HS-5 (cell line): ENCODE measurements at regions not wholly inside any gene's neighbourhood (a gene's known extent, or its start where the extent isn't known, plus 50 kb on each side); places are given as distances from the start of the nearest gene placed in this dataset.
"Not testable (repeated sequence)": the region's sequence is repeated elsewhere in the genome, so short reads cannot be mapped to it uniquely, and the experiment has no call there.

Experiments used
- DNase-seq: peaks from one replicate; pipeline ENCODE4 v3.0.0-alpha.2; 2012; ENCODE audit warnings: low read depth

DNA sequence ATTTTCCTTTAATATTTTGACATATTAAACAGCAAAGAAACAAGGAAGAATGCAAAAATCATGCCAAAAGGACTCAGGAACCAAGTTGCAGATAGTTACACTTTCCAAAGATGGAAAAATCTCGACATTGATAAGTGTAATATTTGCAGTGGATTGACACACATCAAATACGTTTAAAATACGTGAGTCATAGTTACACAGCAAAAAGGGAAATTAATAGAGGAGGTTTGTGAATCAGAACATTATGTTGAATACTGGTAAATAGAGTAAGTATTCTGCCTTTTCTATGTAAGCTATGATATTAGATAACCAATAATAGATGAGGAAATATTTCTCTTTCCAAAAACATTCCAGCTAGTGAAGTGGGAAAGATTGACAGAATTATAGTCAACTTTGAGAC is 1761.3 kb upstream of the IGFBP7 start:
- DNase-seq: no peak

DNA sequence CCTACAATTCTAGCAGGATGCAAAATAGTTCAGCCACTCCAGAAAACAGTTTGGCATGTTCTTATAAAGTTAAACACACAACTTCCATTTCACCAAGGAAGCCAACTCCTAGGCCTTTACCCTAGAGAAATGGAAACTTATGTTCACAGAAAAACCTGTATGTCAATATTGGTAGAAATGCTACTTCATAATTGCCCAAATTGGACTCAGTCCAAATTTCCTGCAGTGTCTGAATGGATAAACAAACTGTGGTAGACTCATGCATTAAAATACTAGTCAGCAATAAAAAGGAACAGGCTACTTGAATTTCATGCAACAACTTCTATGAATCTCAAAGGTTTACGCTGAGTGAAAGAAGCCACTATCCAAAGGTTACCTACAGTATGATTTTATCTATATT is 1738.8 kb upstream of the IGFBP7 start:
- DNase-seq: no peak

DNA sequence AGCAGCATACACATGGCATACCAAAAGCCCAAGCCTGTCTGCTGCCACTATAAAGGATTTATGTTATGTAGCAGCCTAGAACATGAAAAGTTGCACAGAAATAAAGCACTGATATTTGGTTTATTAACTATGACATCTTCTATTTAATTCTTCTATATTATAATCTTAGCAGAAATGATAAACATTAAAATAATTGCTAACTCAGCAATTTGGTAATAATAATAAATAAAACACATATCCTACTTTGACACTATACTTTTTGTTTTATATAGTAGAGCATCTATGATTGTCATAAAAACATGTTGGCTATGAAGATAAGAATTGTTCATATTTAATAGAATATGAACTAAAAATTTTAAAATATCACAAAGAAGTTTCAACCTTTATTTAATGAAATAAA is 1733.3 kb upstream of the IGFBP7 start:
- no peak for DNase-seq

DNA sequence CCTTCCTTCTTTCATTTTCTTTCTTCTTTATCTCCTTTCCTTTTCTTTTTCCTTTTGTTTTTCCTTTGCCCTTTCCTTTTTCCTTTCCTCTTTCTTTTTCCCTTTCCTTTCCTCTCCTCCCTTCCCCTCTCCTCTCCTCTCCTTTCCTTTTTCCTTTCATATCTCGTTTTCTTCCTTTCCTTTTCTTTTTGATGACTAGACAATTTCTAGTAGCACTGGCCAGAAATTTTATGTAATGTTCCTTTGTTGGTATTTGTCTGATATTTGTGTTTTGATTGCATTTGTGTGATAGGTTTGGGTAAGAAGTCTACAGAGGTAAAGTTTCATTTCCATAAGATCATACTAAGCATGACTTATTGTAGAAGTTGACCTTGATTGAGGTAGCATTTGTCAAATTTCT is 1722.9 kb upstream of the IGFBP7 start:
- no peak for DNase-seq

DNA sequence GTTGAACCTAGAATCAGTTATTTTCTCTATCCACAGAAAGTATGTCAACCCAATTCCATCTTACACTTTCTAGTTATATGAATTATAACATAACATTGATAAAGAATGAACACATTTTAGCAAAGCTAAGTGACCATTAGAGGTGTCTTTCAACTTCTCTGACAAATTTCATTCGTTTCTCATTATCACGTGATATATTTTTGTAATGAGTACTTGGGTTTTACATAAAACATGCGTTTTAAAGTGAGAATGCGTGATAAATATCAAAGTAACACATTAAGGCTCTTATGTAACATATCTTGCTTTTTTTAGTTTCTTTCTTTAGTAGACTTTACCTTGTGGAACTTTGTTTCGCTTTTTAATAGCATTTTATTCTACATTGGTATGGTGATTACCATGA is 1715.1 kb upstream of the IGFBP7 start:
- no peak for DNase-seq

DNA sequence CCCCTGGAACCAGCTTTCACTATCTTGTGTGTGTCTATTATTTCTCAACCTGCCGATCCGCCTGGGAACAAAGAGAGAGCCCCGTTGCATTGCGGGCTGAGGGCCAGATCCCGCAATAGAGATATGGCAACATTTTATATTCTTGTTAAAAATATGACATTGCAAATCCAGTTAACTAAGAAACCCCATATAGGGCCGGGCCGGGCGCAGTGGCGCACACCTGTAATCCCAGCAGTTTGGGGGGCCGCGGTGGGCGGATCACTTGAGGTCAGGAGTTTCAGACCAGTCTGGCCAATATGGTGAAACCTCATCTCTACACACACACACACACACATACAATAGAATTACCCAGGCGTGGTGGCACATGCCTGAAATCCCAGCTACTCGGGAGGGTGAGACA is 1708.4 kb upstream of the IGFBP7 start:
- not testable (repeated sequence) for DNase-seq

DNA sequence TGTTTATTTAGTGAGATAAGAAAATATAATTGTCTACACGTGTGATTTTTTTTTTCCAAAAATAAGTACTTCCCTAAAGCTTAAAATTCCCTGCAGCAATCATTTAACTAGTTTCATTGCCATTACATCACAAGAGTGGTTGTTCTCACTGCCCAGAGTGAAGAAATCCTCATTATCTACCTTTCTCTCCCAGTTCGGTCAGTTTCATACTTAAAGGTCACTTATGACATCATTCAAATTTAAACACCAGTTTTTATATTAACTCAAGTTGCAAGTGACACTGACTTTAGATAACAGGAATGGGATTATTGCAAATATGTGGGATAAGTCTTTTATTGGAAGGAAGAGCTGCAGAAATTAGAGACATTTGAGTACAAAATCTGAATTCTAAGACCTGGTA is 1699.8 kb upstream of the IGFBP7 start:
- no peak for DNase-seq

DNA sequence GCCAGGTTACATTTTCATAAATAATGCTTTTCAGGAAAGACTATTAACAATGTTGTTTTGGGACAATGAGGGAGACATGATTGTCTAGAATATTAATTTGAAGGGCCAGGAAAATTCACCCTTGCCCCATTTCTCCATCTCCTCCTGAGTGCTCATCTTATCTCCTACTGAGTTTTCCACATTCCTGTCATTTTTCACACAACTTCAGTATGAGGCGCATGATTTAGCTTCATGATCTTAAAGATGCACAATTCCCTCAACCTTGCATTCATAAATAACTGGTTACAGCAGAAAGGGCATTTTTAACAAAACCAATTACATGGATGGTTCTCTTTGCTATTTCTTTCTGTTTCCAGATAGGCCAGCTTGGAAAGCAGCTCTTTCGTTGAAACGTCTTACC is 1699.2 kb upstream of the IGFBP7 start:
- DNase-seq: no peak

DNA sequence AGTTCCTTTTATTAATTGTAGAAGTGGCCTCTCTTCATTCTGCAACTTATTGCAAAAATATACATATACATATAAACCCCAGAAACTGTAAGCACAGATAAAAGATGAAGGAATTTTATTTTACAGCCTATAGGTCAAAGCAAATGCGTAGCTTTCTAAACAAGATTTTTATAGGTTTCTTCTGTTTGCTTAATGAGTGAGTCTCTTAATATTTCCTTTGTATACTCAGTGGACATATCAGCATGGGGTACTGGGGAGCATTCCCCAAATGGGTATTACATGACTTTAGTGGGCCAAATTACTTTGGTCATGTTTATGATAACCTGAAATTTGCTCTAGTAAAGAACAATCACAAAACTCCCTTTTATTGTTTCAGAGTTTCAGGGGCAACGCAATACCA is 1698.6 kb upstream of the IGFBP7 start:
- no peak for DNase-seq

DNA sequence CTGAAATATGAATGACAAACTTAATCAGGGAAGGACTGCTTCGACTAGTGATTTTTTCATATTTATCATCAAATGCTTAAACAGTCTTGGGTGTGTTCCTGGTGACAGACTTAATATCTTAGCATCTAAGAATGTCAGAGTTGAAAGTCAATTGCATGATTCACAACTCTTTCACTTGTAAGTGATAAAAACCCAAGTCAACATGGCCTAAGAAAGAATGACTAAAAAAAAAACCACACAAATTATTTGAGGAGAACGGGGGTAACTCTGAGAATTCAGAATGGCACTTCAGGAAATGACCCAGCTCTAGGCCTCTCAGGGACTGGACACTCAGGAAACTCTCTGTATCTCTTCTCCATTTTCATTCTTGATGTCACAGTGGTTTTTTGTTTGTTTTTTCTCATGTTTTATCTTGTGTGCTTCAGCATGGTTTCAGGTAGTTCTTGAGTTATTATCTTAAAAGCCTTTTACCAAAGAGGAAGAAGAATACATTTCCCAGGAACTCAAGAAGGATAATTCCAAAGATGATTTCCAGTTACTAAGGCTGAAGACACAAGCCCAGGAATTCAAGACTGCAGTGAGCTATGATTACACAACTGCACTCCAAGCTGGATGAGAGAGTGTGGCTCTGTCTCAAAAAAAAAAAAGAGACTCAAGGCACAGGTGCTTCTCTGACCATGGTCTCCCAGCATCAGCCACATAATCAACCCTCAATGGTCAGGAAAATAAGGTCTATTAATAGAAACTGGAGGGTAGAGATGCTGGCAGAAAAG is 1697.8 kb upstream of the IGFBP7 start:
- DNase-seq: no peak

DNA sequence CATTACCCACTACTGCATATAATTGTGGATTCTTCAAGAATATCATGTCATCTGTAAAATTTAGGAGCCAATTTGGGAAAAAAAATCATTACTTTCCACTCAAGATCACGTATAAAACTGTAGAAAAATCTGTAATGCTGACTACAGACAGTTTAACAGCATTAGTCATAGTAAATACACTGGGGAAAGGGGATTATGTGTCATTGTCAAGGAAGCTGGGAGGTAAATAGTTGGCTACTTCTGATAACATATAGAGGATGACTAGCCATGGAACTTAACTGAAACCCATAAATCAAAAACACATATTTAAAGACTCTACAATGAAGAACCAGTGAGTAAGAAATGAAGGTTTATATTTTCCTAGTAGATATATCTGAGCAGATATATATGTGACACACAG is 1666.4 kb upstream of the IGFBP7 start:
- DNase-seq: peak; percentile 81

DNA sequence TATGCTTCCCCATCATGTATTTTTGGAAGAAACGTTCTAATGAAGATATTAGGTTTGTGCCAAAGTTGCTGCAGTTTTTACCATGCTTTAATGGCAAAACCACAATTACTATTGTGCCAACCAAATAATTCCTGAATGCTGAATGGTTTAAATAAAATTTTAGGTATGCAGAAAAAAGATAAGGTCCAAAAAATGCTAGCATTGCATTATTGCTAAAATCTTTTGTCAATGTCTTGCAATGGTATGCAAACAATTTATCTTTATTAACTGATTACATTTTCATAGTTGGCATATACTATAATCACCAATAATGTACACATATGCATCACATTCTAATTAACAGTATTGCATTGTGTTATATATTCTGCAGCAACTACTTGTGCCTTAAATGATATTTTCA is 1657.4 kb upstream of the IGFBP7 start:
- no peak for DNase-seq

DNA sequence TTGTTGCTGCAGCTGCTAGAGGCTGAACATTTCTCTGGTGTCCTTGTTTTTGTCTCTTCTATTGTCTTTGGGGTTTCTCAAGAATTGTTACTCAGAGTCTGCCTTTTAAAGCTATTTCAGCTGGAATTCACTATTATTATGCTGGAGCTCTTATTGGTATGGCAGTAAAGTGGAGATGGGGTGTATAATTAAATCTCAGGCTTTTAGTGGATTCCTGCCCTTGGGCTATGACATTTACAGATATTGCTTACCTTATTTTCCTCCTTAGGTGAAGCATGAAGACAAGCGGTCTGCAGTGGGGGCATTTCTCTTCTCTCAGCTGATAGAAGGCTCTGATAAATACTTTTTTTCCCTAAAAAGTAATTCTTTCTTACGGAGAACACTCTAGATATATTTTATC is 1656.6 kb upstream of the IGFBP7 start:
- DNase-seq: no peak

DNA sequence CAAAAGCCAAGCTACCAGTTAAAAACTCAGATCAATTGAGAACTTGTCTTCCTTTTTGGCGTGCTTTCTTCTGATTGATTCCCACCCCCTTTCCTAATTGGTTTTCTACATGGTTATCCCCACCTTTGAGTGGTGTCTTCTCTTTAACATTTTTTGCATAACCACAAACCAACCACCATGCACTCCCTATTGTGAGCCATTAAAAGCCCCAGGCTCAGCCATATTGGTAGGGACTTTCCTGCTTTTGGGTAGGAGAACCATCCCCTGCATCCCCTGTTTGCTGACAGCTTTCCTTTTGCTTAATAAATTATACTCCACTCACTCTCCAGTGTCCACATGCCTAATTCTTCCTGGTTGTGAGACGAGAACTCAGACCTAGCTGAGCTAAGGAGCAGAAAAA is 1651.4 kb upstream of the IGFBP7 start:
- DNase-seq: no peak

DNA sequence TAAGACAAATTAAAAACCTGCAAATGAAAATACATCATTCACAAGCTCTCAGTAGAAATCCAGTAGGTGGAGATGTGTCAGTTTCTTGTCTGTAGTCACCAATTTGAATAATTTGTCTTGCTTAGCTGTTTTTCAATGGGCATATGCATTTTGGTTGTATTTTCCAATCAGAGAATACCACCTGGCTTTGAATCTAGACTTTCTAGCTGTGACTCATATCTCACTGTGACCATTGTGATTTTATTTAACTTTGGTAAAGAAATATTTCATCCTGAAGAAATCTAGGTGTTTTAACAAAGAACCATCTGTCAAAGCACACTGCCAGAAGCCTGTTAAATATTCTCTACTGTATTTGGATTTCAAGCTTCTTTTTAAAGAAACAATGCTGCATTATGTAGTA is 1650.6 kb upstream of the IGFBP7 start:
- DNase-seq: no peak

DNA sequence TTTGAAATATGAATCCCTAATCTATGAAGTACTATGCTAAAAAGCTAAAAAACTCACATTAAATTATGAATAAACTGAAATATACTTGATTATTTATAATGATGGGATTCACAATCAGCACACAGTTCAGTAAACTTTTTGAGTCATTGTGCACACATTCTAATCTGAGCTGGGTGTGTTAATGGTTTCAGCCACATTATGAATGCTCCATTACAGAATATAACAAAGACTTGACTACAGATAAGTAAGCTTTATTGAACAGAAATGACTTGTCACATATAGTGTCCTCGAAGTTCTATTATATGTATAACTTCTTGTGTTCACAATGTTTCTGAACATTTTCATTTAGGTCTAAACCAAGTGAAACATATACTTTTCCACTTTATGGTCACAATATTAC is 1649.9 kb upstream of the IGFBP7 start:
- DNase-seq: no peak

DNA sequence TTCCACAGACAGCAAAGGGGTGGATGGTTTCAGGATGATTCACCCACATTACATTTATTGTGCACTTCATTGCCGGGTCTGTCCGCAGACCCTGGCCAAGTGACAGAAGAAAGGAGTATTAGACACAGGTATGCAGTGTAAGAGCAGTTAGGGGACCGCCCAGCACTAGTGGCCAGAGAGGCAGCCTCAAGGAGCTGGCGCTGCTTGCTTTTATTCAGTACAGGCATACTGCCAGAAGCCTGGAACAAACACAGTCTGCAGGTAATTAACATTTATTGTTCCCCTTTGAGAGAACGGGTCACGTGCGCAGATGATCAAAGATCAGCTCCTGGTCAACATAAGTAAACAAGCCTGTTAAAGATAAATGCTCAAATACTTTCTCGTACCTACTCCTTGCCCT is 1639.0 kb upstream of the IGFBP7 start:
- no peak for DNase-seq

DNA sequence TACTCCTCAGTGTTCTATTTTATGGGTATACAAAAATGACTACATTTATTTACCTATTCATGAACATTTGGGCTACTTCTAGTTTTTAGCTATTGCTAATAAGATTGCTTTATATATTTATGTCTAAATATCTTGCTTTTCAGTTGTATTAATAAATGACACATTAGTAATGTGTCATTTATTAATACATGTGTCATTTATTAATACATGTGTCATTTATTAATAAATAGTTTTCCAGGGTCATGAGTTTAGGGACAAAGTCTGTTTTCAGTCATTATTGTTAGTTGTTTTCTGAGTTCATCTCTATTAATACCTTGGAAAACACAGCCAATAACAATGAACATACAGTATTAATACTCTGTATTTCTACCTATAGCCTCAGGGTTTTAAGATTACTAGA is 1630.7 kb upstream of the IGFBP7 start:
- no peak for DNase-seq

DNA sequence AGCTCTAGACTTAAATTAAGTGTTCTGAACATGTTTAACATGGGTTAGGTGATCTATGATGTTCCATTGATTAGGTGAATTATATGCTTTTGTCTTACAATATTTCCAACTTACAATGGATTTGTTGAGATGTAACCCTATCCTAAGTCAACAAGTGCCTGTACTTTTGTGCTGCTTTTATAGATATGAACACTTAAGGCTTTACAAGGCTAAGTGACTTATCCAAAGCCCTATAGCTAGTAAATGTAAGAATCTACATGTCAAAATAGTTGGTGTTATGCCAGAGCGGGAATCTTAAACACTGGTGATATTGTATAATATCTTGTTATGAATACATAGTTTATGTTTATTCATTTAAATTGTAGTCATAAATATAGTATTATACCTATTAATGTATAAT is 1629.1 kb upstream of the IGFBP7 start:
- DNase-seq: no peak

DNA sequence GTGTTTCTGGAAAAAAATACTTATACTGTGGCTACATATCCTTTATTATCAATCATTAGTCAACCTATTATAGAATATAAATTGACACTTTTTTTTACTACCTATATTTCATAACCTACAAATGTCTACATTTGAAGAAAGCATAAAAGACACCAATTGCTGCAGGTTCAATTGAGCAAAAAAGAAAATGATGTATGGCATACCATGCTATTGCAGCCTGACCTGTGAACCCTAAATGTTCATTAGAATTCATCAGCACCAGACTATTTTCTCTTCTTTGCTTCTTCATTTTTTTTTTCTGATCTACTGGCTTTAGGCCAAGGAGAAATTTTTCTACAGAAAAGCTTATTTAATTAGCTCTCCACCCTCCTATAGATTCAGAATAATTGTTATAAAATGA is 1628.2 kb upstream of the IGFBP7 start:
- no peak for DNase-seq

DNA sequence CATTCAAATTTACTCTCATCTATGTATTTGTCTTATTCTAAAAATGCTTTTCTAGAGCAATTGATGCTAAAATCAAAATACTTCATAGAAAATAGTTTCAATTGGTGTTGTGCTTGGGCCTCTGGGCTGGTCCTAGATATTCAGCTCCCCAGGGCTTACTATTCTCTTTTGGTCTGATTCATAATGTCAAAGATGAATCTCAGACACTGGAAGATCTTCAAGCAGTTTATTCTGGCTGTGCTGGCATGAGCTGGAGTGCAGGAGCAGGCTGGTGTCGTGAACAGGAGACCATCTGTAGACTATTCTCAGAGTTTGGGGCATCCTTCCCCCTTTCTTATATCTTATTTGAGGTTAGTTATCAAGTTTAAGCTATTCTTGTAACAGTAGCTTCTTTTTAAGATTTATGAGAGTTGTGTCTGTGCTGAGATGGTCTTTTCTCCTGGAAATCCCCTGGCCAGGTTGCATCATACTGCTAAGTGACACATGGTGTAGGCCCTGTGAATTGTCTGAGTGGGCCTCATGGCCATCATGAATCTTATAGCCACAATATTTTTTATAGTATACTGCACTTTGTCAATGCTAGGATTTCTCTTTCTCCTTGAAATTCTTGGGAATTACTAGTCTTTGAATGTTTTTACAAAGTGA is 1624.0 kb upstream of the IGFBP7 start:
- no peak for DNase-seq

DNA sequence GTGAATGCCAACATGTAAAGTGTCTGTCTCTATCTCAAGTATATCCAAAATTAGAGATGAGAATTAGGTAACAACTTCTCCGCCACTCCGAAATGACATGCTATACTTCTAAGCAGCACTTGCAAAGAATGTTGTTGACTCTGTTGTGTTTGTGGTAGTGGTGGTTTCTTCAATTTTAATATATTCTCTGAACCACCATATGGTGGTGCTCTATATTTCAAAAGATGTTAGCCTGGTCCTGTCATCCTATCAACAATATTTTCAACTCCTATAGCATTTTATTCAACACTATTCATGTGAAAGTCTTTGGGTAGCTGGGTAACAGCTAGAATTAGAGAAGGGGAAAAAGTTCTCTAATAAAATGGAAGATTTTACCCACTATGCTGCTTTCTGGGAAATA is 1622.8 kb upstream of the IGFBP7 start:
- no peak for DNase-seq

DNA sequence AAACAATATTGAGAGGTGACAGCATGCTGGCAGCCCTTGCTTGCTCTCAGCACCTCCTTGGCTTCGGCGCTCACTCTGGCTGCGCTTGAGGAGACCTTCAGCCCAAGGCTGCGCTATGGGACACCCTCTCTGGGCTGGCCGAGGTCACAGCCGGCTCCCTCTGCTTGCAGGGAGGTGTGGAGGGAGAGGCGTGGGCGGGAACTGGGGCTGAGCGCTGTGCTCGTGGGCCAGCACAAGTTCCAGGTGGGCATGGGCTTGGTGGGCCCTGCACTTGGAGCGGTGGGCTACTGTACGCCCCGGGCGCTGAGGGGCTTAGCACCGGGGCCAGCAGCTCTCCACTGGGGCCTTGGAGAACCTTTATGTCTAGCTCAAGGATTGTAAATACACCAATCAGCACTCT is 1613.8 kb upstream of the IGFBP7 start:
- no peak for DNase-seq

DNA sequence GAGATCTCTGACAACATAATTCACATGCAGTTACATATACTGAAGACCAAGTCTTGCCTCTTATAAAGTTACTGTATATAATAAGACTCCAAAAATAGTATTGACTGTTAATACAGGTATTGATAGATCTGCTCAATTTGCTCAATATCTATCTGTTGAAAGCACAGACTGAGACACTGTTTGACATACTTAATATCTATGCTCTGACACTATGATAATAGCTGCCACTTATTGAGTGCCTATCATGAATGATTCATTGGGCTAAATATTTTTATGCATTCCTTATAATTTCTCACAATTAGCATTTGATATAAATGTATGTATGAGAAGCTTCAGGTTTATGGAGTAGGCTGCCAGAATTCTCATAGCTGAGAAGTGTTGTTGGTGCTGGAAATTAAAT is 1600.9 kb upstream of the IGFBP7 start:
- DNase-seq: no peak
